HG02571 (cell line): ENCODE measurements at regions not wholly inside any gene's neighbourhood (a gene's known extent, or its start where the extent isn't known, plus 50 kb on each side); places are given as distances from the start of the nearest gene placed in this dataset.

Source experiments
- ATAC-seq: cut with Tn5 transposase; IDR thresholded peaks from one replicate; pipeline ENCODE4 v1.9.1; 2021; ENCODE audit warnings: mild to moderate bottlenecking, moderate library complexity; ENCODE audit not compliant: unreplicated experiment

- no peak for ATAC-seq
Observed at GRCh38 chr9:81741103-81741502, 51.8 kb upstream of the TLE1 start.

DNA sequence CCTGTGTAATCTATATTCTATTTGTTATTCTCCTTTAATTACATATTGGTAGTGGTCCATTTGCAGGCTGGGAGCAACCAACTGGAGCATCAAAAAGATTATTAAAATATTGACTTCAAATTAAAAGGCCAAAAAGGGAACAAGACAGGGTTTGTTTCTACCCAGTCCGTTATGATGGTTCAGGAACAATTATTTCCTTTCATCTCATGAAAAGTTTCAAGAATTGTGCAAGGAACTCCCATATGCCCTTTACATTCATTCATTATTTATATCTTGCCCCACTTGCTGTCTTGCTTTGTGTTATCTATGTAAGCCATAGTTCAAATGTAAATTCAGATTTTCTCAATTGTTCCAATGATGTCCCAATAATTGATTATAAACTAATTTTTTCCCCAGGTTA is 58.7 kb upstream of the TLE1 start:
- ATAC-seq = no peak

GRCh38 chr9:81753436-81753835 is 64.1 kb upstream of the TLE1 start:
- no peak for ATAC-seq

DNA sequence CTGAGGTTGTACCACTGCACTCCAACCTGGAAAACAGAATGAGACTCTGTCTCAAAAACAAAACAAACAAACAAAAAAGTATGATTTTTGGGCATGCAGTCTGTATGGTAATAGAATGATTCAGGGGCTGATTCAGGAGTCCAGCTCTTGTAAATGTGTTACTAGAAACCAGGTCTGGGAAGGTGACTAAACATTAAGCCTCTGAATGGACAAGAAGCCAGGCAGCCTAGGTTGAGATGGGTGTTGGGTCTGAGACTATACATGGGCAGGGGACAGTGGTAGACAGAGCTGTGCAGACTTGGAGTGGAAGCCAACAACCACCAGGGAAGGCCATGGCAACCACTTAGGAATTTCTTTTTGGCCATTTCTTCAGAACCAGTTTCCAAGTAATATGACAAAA is 64.9 kb upstream of the TLE1 start:
- ATAC-seq = no peak

DNA sequence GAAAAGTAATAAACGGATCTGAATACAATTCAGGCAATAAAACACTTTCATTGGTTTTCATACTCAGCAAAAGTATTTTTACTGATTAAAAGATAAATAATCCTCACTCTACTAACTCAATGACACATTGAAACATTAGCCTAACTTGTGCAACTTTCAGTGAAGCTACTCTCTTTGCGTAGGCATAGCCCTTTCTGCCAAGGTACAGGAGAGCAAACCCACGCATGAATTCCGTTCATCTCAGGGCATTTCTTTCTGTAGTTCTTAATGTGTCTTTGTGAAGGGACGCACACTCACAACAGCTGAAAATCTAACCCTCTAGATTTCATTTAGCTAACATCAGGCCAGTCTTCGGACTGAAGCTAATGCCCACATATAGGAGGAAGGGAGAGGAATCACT is 66.4 kb upstream of the TLE1 start:
- ATAC-seq = no peak

GRCh38 chr9:81756561-81756960 is 67.2 kb upstream of the TLE1 start:
- ATAC-seq = no peak

- ATAC-seq = no peak
Observed at GRCh38 chr9:81758123-81758797, 68.9 kb upstream of the TLE1 start.

DNA sequence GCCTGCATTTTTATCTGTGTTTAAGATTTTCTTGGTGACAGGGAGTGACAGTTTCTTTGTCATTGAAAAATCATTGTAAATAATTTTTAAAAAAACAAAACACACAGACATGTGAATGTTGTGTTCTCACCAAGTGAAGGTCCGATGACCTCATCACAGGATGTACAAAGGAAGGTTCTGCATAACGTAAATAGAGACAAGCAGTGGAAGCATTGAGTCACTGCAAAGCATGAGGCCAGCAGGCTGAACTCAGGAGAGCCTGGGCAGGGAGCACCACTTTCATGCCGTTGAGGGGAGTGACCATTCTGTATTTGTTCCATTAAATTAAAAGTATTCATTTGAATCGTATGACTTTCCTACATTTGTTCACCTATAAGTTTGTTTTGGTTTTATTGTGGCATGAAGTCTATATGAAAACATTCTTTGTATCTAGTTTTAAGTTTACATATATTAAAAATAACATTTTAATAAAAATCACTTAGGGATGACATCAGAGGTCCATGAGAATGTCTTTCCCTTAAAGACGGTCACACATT is 70.4 kb upstream of the TLE1 start:
- no peak for ATAC-seq

- ATAC-seq = no peak
Observed at GRCh38 chr9:81767921-81768320, 78.6 kb upstream of the TLE1 start.

DNA sequence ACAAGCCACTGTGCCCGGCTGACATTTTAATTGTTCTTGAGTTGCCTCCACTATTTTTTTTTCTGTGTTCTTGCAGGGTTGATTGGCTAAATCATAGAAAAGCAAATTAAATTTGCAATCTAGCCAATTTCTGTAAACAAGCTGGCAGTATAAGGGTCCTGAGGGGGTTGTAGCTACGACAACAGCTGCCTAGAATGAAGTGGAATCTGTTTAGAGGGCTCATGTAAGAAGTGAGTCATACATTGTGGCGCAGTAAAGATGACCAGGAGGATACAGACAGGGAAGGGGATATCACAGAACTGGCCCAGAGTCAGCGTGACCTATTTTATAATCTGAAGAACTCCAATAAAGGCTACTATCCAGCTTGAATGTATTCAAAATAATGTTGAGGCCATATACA is 82.2 kb upstream of the TLE1 start:
- no peak for ATAC-seq

DNA sequence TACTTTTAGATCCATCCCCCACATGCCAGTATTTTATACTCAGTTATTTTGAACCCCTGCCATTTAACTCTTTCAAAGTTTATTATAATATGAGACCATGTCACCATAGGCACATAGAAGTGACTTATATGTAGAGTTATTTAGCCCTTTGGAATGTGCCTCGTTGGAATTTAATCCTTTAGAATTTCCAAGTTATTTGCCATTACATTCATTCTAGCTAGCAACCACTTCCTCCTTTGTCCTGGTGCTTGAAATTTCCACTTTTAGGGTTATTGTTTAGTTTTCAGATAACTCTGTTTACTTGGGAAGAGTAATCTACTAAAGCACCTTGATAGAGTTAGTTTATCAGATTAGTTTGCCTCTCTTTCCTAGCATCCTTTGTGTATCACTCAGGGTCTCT is 82.8 kb upstream of the TLE1 start:
- ATAC-seq = no peak

GRCh38 chr9:81776390-81776789 is 87.0 kb upstream of the TLE1 start:
- no peak for ATAC-seq

DNA sequence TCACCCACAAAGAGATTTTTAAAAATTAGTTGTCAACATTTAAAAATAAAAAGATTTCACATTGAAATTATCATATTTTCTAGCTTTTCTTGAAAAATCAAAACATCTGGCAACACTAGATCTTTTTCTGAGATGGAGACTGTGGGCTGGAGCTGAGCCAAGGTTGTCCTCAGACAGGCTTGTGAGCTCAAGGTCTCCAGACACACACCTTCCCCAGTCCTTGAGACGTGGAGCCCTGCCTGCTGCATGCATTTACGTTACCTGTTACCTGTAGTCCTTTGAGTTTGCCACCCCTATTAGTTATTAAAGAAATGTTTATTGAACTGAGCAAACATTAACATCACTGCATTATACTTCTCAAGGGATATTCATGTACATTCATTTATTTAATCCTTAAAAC is 87.5 kb upstream of the TLE1 start:
- no peak for ATAC-seq

GRCh38 chr9:81777482-81777881 is 88.1 kb upstream of the TLE1 start:
- ATAC-seq = no peak

- ATAC-seq = no peak
Observed at GRCh38 chr9:81782313-81782995, 93.1 kb upstream of the TLE1 start.

- ATAC-seq = no peak
Observed at GRCh38 chr9:81787747-81788632, 98.6 kb upstream of the TLE1 start.

- no peak for ATAC-seq
Observed at GRCh38 chr9:81789721-81790120, 100.4 kb upstream of the TLE1 start.

- ATAC-seq = no peak
Observed at GRCh38 chr9:81790166-81790565, 100.8 kb upstream of the TLE1 start.

- no peak for ATAC-seq
Observed at GRCh38 chr9:81791076-81791475, 101.7 kb upstream of the TLE1 start.

- ATAC-seq = no peak
Observed at GRCh38 chr9:81798606-81799005, 109.3 kb upstream of the TLE1 start.

- ATAC-seq = no peak
Observed at GRCh38 chr9:81801190-81801589, 111.8 kb upstream of the TLE1 start.

DNA sequence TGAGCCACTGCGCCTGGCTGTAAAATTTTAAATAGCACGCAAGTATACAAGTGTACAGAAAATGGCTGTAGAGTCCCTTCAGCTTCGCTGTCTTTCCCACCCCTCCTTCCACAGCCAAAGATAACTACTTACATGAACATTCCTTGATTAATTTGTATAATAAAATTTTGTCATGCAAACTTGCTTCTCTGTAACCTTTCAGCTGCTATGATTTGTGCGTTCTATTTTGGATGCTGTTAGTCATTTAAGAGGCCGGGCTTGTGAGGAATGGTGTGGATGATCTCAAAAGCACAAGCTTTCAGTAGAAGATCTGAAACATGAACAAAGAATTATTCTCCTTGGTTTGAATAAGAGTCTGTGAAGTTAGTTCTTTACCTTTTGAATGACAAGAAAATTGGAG is 115.0 kb upstream of the TLE1 start:
- no peak for ATAC-seq
